Frontal cortex (tissue), 3 donors: ENCODE measurements at regions not wholly inside any gene's neighbourhood (a gene's known extent, or its start where the extent isn't known, plus 50 kb on each side); places are given as distances from the start of the nearest gene placed in this dataset.
"Not testable (repeated sequence)": the region's sequence is repeated elsewhere in the genome, so short reads cannot be mapped to it uniquely, and the experiment has no call there.

Source experiments
- DNase-seq, 2 donors: peaks; one replicate each; pipeline ENCODE4 v3.0.0; 2012; ENCODE audit warnings: low spot score in 2 of 2
- FAIRE-seq: peaks from 2 replicates; lab custom pipeline; 2012; peaks lifted over from hg19 to GRCh38; lab: Jason Lieb, UNC
- donor health status: control.
- donor health status: control.
- donor health status: control.

DNA sequence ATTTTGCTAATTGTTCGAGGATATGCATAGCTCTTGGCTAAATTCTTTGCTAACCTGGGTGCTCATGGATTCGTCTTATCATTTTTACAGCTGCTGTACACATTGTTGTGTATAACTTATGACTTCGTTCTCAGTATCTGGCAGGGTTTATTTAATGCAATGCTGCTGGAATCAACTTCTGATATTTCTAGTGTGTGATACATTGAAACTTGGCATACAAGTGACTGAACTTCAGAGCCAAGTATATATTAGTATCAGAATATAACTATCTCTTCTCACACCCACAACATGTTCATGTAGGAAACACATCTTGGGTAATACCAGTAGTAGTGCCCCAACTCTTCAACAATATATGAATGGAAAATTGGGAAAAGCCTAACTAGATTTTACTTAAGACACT lies 764.2 kb downstream of the TENT5A start:
- FAIRE-seq (no peak), DNase-seq (no peak)

DNA sequence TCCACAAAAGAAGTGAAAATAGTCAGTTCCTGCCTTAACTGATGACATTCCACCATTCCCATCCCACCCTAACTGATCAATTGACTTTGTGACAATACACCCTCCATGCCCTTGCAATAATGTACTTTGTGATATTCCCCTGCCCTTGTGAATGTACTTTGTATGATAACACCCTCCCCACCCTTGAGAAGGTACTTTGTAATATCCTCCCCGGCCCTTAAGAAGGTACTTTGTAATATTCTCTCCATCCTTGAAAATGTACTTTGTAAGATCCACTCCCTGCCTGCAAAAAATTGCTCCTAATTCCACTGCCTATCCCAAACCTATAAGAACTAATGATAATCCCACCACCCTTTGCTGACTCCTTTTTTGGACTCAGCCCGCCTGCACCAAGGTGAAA lies 771.3 kb downstream of the TENT5A start:
- not testable (repeated sequence) for DNase-seq, FAIRE-seq

DNA sequence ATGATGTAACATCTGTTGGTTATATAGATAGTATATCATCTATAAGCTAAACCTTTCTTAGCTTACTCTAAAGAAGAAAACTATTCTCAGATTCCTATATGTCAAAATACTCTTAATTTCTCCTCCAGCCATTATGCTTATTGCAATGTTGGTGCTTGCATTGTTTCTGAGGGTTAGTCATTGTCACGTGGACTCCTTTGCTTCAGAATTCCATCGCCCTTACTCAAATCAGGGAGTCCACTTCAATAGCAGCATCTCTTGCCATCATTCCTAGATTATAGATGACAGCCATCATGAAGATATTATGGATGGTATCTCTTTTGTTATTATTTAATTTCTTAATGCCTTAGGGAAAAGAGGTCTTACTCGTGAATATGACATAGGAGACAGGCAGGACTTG lies 776.1 kb downstream of the TENT5A start:
- FAIRE-seq (no peak), DNase-seq (no peak)

DNA sequence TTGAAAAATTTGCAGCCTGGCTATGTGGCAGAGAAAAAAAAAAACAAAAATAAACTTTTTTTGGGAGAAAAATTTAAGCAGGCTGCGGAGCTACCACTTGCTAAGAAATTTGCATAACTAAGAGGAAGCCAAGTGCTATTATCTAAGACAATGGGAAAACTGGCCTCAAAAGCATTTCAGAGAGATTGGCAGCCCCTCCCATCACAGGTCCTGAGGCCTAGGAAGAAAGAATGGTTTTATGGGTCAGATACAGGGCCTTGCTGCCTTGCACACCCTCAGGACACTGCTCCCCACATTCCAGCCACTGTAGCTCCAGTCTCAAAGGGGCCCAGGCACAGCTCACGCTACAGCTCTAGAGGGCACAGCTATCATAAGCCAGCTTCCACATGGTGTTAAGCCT lies 777.9 kb downstream of the TENT5A start:
- DNase-seq, result no peak
- FAIRE-seq, result no peak

DNA sequence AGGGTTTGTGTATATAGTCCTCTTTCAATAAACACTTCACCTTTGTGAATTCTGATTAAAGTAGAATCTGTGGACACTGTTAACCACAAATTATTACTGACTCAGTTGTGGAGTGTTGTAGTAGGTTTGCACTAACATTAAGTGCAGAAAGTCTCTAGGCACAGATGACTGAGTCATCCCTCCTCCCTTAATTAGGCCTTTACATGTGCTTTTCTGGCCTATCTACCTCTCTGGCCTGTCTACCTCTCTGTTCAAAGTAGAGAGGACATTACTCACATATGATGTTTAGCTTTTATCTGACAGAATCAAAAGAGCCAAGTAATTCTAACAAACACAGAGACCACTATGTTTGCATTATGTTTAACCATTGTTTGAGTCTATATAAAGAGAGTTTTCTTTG lies 783.0 kb downstream of the TENT5A start:
- FAIRE-seq (no peak), DNase-seq (no peak)

DNA sequence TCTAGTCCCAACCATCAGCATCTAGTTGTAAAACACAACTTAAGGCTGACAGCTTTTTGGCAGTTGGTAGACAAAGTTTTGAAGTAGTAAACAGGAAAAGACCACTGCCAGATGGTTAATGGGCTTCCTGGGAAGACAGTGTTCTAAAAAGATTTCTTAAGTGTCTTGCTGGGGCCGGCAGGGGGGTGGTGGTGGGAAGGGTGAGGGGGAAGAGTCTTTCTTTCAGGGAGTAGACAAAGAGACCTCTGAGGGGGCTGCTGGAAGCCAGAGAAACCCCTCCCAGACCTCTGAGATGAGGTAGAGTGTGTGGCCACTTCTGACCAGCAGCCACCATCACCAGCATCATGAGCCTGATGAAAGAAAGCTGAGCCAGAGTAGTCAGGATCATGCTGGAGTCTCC lies 784.9 kb downstream of the TENT5A start:
- no peak for DNase-seq

DNA sequence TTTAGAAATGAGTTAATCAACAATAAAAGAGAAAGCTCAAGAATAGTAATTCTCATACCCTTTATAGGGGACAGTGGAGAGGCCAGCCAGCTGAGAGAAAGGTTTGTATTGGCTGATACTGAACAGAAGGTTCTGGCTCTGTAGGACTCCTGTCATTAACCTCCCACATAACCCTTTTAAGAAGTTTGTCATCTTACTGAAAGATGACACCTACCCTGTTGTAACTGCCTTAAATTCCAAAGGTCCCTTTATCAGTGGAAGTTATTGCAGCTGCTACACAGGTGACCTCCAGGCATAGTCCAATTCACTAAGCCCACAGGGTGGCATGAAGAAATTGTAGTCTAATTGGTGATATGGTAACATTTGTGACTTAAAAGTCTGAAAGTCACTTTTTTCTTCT lies 790.1 kb downstream of the TENT5A start:
- FAIRE-seq, result no peak

More for the DNA sequence above, 784.9 kb downstream of the TENT5A start:
- FAIRE-seq, result no peak

DNA sequence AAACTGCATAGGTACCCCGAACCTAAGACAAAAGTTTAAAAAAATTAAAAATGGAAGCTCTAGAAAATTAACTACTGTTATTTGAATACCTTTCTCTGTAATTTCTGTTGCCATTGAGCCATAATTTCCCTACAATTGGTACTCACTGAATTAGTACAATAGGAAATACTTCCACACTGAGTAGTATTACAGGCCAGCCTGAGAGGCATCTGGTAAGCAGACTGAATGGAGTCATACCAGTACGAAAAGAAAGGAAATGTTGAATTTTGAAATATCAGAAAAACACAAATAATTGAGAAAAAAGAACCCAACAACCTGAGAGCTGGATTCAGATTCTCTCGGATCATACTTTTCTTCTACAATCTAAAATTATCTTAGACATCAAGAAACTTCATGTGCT lies 791.3 kb downstream of the TENT5A start:
- DNase-seq (no peak), FAIRE-seq (no peak)

More for the DNA sequence above, 790.1 kb downstream of the TENT5A start:
- DNase-seq, result no peak

DNA sequence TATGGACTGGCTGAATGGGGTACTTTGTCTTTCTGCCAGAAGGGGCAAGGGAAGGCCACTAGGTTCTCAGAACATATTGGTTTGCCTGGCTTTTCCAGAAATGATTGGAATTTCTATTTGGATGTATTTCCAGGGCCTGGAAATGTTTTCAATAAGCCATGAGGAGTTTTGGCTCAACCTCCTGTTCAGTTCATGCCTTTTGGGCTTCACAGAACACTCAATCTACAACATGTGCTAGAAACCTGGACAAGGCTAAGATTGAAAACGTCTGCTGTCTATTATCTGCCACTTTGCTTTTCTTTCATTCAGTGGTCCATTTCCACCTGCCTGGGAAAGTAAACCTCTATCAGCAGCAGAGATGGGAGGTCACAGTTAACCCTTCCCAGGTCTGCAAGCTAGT lies 793.4 kb downstream of the TENT5A start:
- DNase-seq (no peak), FAIRE-seq (no peak)

DNA sequence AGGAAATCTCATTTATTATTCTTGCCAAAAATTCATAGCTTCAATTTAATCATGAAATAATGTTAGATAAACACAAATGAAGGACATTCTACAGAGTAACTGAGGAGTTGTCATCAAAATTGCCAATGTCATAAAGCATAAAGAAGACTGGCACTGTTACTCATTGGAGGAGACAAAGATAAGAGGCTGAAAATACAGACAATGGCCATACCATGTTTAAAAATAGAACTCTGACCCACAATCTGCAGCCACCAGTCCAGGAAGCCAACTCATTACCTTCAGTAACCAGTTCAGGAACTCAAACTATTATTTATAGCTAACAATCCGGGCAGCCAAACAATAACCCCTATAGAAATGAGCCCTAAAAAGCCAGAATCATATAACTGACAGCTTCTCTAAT lies 795.6 kb downstream of the TENT5A start:
- DNase-seq, result no peak
- FAIRE-seq, result no peak

DNA sequence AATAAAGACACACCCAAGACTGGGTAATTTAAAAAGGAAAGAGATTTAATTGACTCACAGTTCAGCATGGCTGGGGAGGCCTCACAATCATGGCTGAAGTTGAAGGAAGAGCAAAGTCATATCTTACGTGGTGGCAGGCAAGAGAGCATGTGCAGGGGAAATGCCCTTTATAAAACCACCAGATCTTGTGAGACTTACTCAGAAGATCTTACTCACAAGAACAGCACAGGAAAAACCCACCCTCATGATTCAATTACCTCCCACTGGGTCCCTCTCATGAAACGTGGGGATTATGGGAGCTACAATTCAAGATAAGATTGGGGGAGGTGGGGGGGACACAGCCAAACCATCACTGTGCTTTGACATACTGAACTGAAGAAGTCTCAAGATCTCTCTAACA lies 800.0 kb downstream of the TENT5A start:
- not testable (repeated sequence) for FAIRE-seq, DNase-seq

DNA sequence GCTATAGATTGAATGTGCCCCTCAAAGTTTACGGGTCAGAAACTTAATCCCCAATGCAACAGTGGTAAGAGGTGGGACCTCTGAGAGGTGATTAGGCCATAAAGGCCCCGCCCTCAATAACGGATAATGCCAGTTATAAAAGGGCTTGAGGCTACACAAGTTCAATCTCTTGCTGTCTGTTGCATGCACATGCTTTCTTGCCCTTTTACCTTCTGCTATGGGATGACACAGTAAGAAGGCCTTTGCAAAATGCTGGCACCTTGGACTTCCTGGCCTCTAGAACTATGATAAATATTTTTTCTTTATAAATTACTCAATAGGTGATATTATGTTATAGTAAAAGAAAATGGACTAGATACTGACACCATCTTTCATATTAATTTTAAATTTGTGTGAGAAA lies 806.1 kb downstream of the TENT5A start:
- FAIRE-seq, result no peak
- no peak for DNase-seq

DNA sequence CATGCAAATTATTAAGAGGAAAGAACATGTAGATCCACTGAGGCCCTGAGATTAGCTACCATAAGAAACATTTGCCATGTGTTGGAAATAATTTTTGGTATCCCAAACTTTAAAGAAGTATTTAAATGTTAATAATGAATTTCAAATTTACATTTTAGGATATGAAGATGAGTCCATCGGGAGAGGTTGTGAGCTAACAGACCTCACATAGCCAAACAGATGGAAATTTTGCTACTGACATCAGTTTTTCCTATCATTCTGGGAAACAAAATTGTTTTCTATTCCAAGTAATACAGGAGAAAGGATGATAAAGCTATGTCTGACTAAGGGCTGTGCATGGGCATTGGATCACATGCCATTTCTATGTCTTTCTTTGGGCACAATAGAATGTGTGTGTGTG lies 809.6 kb downstream of the TENT5A start:
- no peak for FAIRE-seq
- no peak for DNase-seq

DNA sequence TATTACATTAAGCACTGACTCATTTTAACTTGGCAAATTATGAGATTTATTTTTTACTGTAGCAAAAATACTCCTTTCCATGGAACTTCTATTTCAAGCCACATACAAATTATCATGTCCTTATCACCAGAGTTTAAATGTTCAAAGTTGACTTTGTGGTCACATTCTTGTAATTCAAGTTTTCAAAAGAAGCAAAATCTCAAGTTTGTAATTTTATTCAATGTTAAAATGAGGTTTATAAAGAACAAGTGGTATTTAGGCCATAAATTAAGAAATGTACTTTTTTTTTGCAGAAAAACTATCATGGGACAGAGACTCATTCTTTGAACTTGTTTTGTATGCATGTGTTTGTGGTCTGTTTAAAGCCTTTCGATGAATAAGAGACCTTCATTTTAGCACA lies 811.5 kb downstream of the TENT5A start:
- FAIRE-seq, result no peak

DNA sequence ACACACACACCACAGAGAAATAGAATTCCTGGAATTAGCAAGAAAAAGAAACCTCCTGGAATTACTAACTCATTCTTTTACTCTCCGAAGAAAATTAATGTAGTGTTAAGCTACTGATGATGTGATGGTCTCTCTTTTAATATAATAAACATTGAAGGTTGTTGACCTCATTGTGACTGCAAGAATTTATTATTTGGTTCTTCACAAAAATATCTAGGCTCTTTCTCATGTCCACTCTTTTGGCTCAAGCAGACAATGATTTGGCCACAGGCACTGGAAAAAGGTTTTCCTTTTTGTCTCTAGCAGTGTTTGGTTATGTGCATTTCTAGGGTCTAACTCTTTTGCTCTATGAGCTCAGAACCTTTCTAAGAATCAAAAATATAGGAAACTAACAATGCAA lies 811.9 kb downstream of the TENT5A start:
- FAIRE-seq, result no peak
- no peak for DNase-seq

More for the DNA sequence above, 811.5 kb downstream of the TENT5A start:
- DNase-seq, result no peak

DNA sequence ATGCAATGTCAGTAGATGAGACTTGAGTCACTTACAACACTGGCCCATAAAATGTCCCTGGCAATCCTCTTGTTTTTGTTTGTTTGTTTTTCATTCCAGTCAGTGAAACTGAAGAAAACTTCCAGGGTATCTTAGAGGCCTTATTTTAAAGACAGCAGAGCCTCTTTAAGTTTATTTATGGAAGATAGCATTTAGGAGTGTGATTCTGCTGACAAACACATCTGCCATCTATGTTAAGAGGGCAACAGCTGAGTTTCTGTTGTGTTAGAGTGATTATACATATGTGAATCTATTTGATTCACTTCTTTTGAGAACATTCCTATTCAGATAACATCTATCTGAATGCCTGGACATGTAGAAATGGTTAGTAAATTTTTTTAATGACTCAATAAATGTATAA lies 812.6 kb downstream of the TENT5A start:
- no peak for FAIRE-seq
- DNase-seq, result no peak

DNA sequence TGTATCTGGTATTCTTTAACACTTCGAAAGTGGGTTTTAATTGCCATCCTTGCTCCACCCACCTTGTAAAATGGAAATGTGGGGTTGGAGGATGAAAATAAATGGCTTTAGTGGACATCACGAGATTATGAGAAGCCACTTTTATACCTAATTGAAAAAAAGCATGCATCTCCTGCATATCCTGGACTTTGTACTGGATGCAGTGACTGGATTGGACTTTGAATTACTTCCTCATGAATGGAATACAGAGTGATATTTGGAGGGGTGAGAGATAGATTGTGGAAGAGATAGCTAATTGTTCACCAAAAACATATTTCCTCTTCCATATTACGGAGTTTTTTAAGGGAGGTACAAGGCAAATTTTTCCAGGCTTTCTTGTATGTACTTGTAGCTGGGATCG lies 813.0 kb downstream of the TENT5A start:
- DNase-seq, result no peak
- FAIRE-seq, result no peak

DNA sequence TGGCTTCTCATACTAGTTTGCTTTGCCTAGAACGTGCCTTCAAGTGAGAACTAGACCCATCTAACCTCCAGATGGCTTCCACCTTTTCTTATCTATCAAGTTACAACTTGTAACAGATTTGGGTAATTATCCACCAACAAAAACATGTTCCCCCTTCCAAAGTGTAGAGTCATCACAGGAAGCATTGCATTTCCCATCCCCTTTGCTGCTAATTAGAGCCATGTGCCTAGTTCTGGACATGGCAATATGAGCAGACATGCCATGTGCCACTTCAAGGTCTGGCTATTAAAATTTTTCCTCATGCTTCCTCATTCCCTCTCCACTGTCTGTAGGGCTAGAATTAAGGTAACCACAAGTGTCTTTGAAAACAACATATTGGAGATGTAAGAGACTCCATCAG lies 814.4 kb downstream of the TENT5A start:
- no peak for FAIRE-seq
- no peak for DNase-seq

DNA sequence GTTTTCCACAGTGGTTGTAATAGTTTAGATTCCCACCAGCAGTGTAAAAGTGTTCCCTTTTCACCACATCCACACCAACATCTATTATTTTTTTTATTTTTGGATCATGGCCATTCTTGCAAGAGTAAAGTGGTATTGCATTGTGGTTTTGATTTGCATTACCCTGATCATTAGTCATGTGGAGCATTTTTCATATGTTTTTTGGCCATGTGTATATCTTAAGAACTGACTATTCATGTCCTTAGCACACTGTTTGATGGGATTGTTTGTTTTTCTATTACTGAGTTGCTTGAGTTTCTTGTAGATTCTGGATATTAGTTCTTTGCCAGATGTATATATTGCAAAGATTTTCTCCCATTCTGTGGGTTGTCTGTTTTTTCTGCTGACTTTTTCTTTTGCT lies 820.1 kb downstream of the TENT5A start:
- no peak for FAIRE-seq

DNA sequence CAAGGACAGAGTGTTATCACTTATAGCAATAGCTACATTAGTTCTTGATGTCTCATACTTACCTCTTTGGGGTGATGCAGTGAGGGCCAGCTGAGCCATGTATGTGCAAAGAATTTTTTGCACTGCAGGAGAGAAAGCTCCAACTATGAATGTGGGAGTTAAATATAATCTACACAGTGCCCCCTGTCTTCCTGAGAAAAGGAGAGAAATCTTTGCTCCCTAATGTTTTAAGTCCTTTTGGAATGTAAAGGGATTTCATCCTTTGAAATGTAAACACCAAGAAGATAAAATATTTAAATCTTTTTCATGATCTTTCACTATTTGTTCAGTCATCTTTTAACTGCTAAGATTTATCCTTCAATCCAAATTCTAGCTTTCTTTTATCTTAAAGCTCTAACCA lies 822.1 kb downstream of the TENT5A start:
- DNase-seq (no peak), FAIRE-seq (no peak)

More for the DNA sequence above, 820.1 kb downstream of the TENT5A start:
- DNase-seq, result no peak

DNA sequence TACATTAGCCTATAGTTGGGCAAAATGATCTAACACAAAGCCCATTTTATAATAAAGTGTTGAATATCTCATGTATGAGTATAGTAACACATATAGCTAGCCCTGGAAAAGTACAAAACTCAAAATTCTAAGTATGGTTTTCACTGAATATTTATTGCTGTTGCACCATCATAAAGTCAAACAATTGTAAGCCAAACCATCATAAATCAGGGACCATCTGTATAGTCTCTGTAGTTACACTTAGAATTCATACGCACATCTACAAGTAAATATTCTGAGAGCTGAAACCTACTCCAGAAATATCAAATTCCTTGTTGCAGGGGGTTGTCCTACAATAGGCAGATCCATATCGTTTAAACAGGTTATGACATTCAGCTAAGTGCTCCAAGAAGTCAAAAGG lies 817.3 kb downstream of the BCKDHB start:
- DNase-seq (no peak), FAIRE-seq (no peak)

DNA sequence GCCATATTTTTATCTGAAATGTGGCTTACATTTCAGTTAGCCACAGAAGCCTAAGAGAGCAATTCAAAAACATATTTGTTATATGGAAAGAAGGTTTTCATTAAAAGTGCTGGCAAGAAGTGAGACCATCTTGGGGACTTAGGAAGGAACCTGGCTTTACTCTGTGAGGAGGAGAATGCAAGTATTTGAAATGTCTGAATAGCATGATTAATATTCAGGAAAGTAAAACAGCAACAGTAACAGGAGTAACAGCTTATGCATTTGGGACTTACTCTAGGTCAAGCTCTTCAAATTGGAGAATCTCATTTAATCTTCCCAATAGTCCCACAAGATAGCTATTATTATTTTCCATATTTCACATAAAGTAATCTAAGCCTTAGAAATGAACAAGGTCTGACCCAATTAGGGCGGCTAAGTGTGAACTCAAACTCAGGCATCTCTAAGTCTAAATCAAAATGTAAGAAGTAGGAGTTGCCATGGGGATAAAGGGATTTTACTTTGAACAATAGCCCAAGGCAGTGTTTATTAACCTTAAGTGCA lies 816.5 kb downstream of the BCKDHB start:
- DNase-seq (no peak), FAIRE-seq (no peak)
